SK-N-MC (cell line): ENCODE measurements at regions not wholly inside any gene's neighbourhood (a gene's known extent, or its start where the extent isn't known, plus 50 kb on each side); places are given as distances from the start of the nearest gene placed in this dataset.
"Not testable (repeated sequence)": the region's sequence is repeated elsewhere in the genome, so short reads cannot be mapped to it uniquely, and the experiment has no call there.

Experiments
- DNase-seq: peaks from one replicate; pipeline ENCODE4 v3.0.0-alpha.2; 2011; ENCODE audit warnings: low read depth, low spot score
- H3K27ac ChIP-seq: fragments of 200-600 bp; sonication (generic); 2 replicates; pipeline ENCODE4 v1.5.1; 2016; ENCODE audit warnings: mixed run types
- H3K36me3 ChIP-seq: fragments of 200-600 bp; sonication (generic); 2 replicates; pipeline ENCODE4 v1.6.1; 2017; ENCODE audit warnings: antibody characterized with exemption, low read length, mixed read lengths; ENCODE audit not compliant: insufficient read depth
- H3K4me3 ChIP-seq: fragments of 200-600 bp; sonication (generic); 2 replicates; pipeline ENCODE4 v1.5.1; 2016
- H3K9ac ChIP-seq: fragments of 200-600 bp; sonication (generic); 2 replicates; pipeline ENCODE4 v1.8.0; 2017; ENCODE audit warnings: mixed run types, mixed read lengths; ENCODE audit not compliant: insufficient read length
- H3K9me3 ChIP-seq: fragments of 200-600 bp; sonication (generic); 2 replicates; pipeline ENCODE4 v1.6.1; 2017; ENCODE audit warnings: low read depth, mild to moderate bottlenecking, antibody characterized with exemption, low read length, moderate library complexity, mixed read lengths
- EZH2 ChIP-seq: fragments of 200-600 bp; sonication (generic); IDR thresholded peaks from one replicate; pipeline ENCODE4 v1.6.1; 2017; ENCODE audit warnings: antibody characterized with exemption
- FOXP2 ChIP-seq: optimal IDR thresholded peaks from 2 replicates; pipeline ENCODE3; 2011; ENCODE audit warnings: mild to moderate bottlenecking, moderate library complexity; ENCODE audit not compliant: insufficient read depth; ENCODE audit errors: extremely low read length, control extremely low read depth
- POLR2AphosphoS5 ChIP-seq: IDR thresholded peaks from 2 replicates; pipeline ENCODE4 v1.6.1; 2012; ENCODE audit warnings: mild to moderate bottlenecking, low read depth, low read length, borderline replicate concordance

DNA sequence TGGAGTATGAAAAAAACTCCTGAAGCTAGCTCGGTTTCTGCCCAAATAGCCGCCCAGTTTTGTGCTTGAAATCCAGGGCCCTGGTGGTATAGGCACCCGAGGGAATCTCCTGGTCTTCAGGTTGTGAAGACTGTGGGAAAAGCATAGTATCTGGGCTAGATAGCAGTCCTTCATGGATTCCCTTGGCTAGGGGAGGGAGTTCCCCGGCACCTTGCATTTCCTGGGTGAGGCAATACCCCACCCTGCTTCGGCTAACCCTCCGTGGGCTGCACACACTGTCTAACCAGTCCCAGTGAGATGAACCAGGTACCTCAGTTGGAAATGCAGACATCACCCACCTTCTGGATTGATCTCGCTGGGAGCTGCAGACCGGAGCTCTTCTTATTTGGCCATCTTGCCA lies 184.5 kb upstream of the SLC35B3 start:
- Histone ChIP-seq H3K9me3 (no peaks in the 10 kb centered on the region), H3K9ac (no peak overlapping the region), H3K4me3 (no peak overlapping the region), H3K27ac (no peak overlapping the region), H3K36me3 (no peaks in the 10 kb centered on the region)
- no peak for DNase-seq
- no peak for TF ChIP-seq FOXP2
- TF ChIP-seq POLR2AphosphoS5, result no peak
- TF ChIP-seq EZH2, result no peak

DNA sequence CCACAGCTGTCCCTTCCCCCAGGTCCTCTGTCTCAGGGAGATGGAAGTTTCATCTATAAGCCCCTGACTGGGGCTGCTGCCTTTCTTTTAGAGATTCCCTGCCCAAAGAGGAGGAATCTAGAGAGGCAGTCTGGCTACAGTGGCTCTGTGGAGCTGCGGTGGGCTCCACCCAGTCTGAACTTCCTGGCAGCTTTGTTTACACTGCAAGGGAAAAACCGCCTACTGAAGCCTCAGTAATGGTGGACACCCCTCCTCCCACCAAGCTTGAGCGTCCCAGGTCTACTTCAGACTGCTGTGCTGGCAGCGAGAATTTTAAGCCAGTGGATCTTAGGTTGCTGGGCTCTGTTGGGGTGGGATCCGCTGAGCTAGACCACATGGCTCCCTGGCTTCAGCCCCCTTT lies 184.1 kb upstream of the SLC35B3 start:
- not testable (repeated sequence) for H3K4me3 ChIP-seq, DNase-seq, H3K27ac ChIP-seq, H3K9ac ChIP-seq, H3K36me3 ChIP-seq, H3K9me3 ChIP-seq

DNA sequence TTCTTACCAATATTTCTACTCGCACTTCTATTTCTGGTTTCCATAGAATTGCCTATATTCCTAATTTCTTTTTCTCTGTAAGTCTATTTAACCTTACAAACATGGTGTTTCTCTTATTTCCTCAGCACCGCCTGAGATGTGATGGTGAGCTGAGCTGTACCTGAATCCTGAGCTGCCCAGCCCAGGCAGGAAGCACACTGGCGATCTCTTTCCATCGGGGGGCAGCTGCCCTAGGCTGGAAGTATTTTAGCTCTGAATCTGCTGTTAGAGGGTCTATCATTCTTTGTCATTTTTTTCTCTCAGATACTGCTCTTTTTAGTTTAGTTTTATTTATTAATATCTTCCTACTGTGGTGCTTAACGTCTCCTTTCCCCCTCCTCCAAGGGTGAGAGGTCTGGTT lies 173.4 kb upstream of the SLC35B3 start:
- H3K27ac ChIP-seq, result no peak overlapping the region
- H3K9ac ChIP-seq, result no peak overlapping the region
- H3K9me3 ChIP-seq, result no peaks in the 10 kb centered on the region
- no peak overlapping the region for H3K4me3 ChIP-seq
- TF ChIP-seq POLR2AphosphoS5 (no peak), FOXP2 (no peak), EZH2 (no peak)
- H3K36me3 ChIP-seq, result no peaks in the 10 kb centered on the region
- DNase-seq, result no peak

DNA sequence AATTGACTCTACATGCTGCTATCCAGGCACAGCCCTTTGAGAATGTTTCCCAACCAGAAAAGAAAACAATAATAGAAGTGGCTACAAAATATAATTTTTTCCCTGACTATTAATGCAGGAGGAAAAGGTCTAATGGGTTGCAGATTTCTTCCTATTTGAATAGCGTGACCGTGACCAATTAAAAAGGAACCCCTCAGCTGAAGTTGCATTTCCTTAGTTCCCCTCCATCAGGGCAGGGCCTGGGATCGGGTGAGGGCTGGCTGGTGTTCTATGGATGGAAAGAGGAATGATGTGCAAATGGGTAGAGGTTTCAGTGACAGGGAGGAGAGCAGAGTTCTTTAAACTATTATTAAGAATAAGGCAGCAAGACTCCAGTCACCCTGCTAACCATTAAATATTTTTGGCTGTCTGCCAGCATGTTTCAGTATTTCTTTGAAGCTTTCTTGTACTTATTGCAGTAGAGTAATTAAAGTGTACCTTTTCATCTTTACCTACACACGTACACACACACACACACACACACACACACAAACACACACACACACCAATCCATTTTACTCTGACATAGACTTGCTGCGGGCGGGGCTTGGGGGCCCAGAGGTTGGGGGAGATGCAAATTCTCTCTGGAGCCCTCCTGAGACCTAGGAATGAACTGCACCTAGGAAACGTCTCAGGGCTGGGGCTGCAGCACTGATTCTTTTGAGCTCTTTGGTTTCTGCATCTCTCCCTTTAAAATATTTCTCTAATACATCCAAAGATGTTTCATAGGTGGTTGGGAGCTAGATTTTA lies 154.8 kb upstream of the SLC35B3 start:
- TF ChIP-seq POLR2AphosphoS5 (peak; percentile 73; the same call in 1 of the 2 replicates), EZH2 (no peak), FOXP2 (peak; percentile 41)
- Histone ChIP-seq H3K9me3 (no peaks in the 10 kb centered on the region), H3K9ac (no peak overlapping the region), H3K36me3 (no peaks in the 10 kb centered on the region), H3K4me3 (peak overlapping the region; percentile 68), H3K27ac (peak overlapping the region; percentile 87)
- peak; percentile 98 for DNase-seq

DNA sequence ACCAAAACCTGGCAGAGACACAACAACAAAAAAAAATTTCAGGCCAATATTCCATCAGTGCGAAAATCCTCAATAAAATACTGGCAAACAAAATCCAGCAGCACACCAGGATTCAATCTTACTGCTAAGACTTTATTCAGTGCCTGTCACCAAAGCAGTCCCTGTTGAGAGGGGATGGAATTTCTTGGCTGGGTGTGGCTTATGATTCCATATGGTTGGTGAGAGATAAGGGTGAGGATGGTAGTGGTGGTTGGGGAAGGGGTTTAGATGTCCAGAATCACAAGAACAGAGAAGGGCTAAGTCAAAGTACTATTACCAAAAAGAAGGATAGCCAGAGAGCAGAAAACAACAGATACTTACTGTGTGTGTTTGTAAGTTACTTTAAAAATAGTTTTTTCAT lies 152.8 kb upstream of the SLC35B3 start:
- no peak for DNase-seq
- H3K9ac ChIP-seq, result no peak overlapping the region
- H3K36me3 ChIP-seq, result no peaks in the 10 kb centered on the region
- no peaks in the 10 kb centered on the region for H3K9me3 ChIP-seq
- H3K4me3 ChIP-seq, result 0 out of 2 replicates have a peak overlapping the region, but pooled peaks have one; percentile 6
- peak overlapping the region; percentile 46; the same call in 1 of the 2 replicates for H3K27ac ChIP-seq
- TF ChIP-seq FOXP2, result no peak
- TF ChIP-seq POLR2AphosphoS5, result no peak

DNA sequence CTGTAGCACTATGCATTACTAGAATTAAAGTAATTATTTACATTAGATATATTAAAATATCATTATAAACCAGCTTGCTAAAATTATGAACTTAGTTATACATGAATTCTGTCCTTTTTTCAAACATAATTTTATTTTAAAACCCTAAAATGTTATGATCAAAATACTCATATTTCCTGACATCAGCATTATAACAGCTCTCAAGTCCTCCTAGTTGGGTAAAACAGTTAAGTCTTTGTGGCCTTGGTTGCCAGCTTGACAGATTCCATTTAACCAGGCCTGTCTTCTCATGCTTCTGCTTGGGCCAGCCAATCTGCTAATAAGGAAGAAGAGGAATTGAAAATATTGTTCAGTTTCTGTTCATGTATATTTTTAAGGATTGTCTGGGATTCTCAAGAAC lies 147.9 kb upstream of the SLC35B3 start:
- Histone ChIP-seq H3K9me3 (no peaks in the 10 kb centered on the region), H3K36me3 (no peaks in the 10 kb centered on the region), H3K4me3 (no peak overlapping the region), H3K9ac (no peak overlapping the region), H3K27ac (no peak overlapping the region)
- TF ChIP-seq POLR2AphosphoS5 (no peak), EZH2 (no peak), FOXP2 (no peak)
- no peak for DNase-seq

DNA sequence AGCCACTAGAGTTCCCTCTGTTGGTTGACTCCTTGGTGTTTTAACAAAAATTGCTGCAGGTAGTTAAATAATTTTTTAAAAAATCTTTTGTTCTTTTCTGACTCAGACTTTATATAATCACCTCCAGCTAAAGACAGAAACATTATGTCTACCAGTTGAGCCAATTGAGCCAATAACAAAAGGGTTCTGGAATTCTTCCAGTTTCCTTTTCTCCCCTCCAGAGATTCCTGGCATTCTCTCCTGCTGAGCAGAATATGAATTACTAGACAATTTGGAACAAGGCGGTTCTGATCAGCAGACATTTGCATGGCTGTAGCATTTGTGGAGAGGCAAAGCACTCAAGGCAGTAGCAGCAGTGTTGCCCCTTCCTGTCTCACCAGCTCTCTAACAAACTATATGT lies 144.0 kb upstream of the SLC35B3 start:
- no peak for DNase-seq
- Histone ChIP-seq H3K9me3 (no peaks in the 10 kb centered on the region), H3K27ac (no peak overlapping the region), H3K9ac (no peak overlapping the region), H3K4me3 (0 out of 2 replicates have a peak overlapping the region, but pooled peaks have one; percentile 4), H3K36me3 (no peaks in the 10 kb centered on the region)
- no peak for TF ChIP-seq EZH2
- no peak for TF ChIP-seq FOXP2
- no peak for TF ChIP-seq POLR2AphosphoS5

DNA sequence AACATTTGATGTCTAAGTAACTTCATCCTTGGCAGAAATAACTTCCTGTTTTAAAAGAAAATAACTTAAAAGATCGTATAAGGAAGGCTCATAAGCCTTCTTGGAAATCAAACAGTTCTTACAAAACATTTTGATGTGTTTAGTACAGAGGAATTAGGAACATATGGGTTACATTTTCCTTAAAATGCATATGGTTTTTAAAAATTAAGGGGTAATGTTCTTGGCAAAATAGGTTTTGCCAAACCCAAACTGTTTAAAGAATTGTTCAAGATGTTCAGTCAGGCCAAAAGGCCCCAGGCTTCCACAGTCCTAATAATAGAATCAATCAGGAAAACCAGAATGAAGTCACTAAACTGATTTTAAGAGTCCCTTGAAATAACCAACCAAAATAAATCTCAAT lies 142.7 kb upstream of the SLC35B3 start:
- H3K4me3 ChIP-seq, result peak overlapping the region; percentile 41
- TF ChIP-seq POLR2AphosphoS5 (no peak), FOXP2 (no peak), EZH2 (no peak)
- H3K9me3 ChIP-seq, result no peaks in the 10 kb centered on the region
- H3K36me3 ChIP-seq, result no peaks in the 10 kb centered on the region
- no peak for DNase-seq
- H3K9ac ChIP-seq, result no peak overlapping the region
- H3K27ac ChIP-seq, result peak overlapping the region; percentile 82

DNA sequence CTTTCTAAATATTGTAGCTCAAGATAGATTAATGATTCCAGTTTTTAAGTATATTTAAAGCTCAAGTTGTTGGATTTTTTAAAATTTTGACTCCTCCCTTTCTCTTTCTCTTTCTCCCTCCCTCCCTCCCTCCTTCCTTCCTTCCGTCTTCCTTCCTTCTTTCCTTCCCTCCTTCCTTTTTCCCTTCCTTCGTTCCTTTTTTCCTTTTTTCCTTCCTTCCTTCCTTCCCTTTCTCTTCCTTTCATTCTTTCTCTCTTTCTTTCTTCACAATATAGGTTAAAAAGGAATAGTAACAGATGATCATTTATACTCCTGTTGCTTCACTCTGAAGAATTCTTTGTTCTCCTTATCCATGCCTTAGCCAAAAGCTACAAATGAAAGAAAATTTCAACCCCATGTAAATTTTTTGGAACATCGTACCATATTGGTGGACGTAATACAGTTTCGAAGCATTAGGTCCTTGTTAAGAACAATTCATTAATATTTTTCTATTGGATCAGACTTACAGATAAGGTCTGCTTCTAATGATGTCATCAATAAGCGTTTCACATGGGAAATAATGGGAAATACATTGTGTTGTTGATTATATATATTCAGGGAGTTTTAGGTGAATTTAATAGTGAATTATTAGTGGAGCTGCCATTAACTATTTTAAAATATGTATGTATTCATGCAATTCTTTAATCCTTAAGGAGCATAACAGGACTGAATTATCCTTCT lies 139.6 kb upstream of the SLC35B3 start:
- no peaks in the 10 kb centered on the region for H3K9me3 ChIP-seq
- H3K4me3 ChIP-seq, result no peak overlapping the region
- DNase-seq, result no peak
- no peaks in the 10 kb centered on the region for H3K36me3 ChIP-seq
- no peak overlapping the region for H3K27ac ChIP-seq
- no peak for TF ChIP-seq EZH2
- no peak for TF ChIP-seq POLR2AphosphoS5
- TF ChIP-seq FOXP2, result no peak
- H3K9ac ChIP-seq, result no peak overlapping the region

DNA sequence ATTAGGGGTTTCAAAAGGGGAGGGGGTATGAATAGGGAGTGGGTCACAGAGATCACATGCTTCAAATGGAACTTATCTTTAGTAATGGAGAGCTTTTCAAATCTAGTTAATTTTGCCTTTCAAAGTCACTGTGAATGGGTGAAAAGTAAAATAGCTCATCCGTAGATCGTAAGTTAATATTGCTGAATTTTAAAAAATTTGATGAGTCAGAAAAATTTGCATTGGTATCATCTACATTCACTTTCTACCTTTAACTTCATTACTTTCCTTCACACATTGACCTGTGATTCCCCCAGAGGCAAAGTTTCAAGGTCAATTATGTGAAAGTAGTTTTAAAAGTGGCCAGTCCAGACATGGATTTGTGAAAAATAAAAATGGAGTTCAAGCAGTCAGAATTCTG lies 139.0 kb upstream of the SLC35B3 start:
- Histone ChIP-seq H3K9me3 (no peaks in the 10 kb centered on the region), H3K9ac (no peak overlapping the region), H3K4me3 (no peak overlapping the region), H3K36me3 (no peaks in the 10 kb centered on the region), H3K27ac (no peak overlapping the region)
- TF ChIP-seq FOXP2, result no peak
- TF ChIP-seq EZH2, result no peak
- no peak for TF ChIP-seq POLR2AphosphoS5
- no peak for DNase-seq
